OCI-LY3 (cell line): ENCODE measurements at regions not wholly inside any gene's neighbourhood (a gene's known extent, or its start where the extent isn't known, plus 50 kb on each side); places are given as distances from the start of the nearest gene placed in this dataset.

Experiments used
- H2AFZ ChIP-seq: fragments of 200-600, 300-600 bp; shearing (Covaris generic); 2 replicates; pipeline ENCODE4 v1.6.0; 2014; ENCODE audit warnings: antibody characterized with exemption, low read depth, low read length
- H3K27ac ChIP-seq: fragments of 200-600, 300-600 bp; sonication (generic); 2 replicates; pipeline ENCODE4 v1.5.1; 2014; ENCODE audit warnings: mild to moderate bottlenecking, low read length, moderate library complexity, mixed read lengths
- H3K27me3 ChIP-seq: fragments of 200-600, 300-600 bp; sonication (generic); 2 replicates; pipeline ENCODE4 v1.6.1; 2014; ENCODE audit warnings: low read depth, low read length, mixed read lengths
- H3K36me3 ChIP-seq: fragments of 200-600, 300-600 bp; sonication (generic); replicated peaks from 2 replicates; pipeline ENCODE3; 2014; ENCODE audit warnings: low read depth, low read length, mixed read lengths
- H3K4me1 ChIP-seq: fragments of 300-600, 200-600 bp; sonication (generic); 2 replicates; pipeline ENCODE4 v1.6.1; 2014; ENCODE audit warnings: low read length, mixed read lengths
- H3K4me2 ChIP-seq: fragments of 200-600, 300-600 bp; sonication (generic); 2 replicates; pipeline ENCODE4 v1.6.1; 2014; ENCODE audit warnings: low read length, mixed read lengths
- H3K4me3 ChIP-seq: fragments of 300-600, 200-600 bp; sonication (generic); 2 replicates; pipeline ENCODE4 v1.5.1; 2014; ENCODE audit warnings: antibody characterized with exemption, mild to moderate bottlenecking, low read length, moderate library complexity
- H3K79me2 ChIP-seq: fragments of 300-600, 200-600 bp; shearing (Covaris generic); 2 replicates; pipeline ENCODE4 v1.6.1; 2014; ENCODE audit warnings: mild to moderate bottlenecking, low read length, mixed read lengths
- H3K9ac ChIP-seq: fragments of 300-600, 200-600 bp; shearing (Covaris generic); 2 replicates; pipeline ENCODE4 v1.6.0; 2014; ENCODE audit warnings: mild to moderate bottlenecking, low read length, moderate library complexity
- H3K9me3 ChIP-seq: fragments of 200-600, 300-600 bp; shearing (Covaris generic); 2 replicates; pipeline ENCODE4 v1.6.1; 2014; ENCODE audit warnings: low read length, mixed read lengths; ENCODE audit not compliant: insufficient read depth
- H4K20me1 ChIP-seq: fragments of 200-600, 300-600 bp; sonication (generic); 2 replicates; pipeline ENCODE4 v1.6.1; 2016; ENCODE audit warnings: low read length, mixed read lengths; ENCODE audit not compliant: insufficient read depth
- CTCF ChIP-seq: fragments of 200-600, 300-600 bp; sonication (generic); IDR thresholded peaks from 2 replicates; pipeline ENCODE4 v1.5.1; 2014; ENCODE audit warnings: antibody characterized with exemption, low read length, low read depth
- EZH2phosphoT487 ChIP-seq: fragments of 200-600 bp; shearing (Covaris generic); IDR thresholded peaks from 2 replicates; pipeline ENCODE4 v1.6.1; 2018; ENCODE audit warnings: antibody characterized with exemption, mixed run types, low read depth

- no peak overlapping the region for H3K4me3 ChIP-seq
- TF ChIP-seq CTCF: no peak
- no peak for TF ChIP-seq EZH2phosphoT487
- no peaks in the 10 kb centered on the region for H3K79me2 ChIP-seq
- H3K9ac ChIP-seq: no peak overlapping the region
- no peak overlapping the region for H2AFZ ChIP-seq
- H3K27me3 ChIP-seq: no peaks in the 10 kb centered on the region
- H3K4me2 ChIP-seq: no peak overlapping the region
- no peaks in the 10 kb centered on the region for H3K9me3 ChIP-seq
- H3K27ac ChIP-seq: no peak overlapping the region
- H3K36me3 ChIP-seq: no peaks in the 10 kb centered on the region
- no peaks in the 10 kb centered on the region for H4K20me1 ChIP-seq
- H3K4me1 ChIP-seq: no peaks in the 10 kb centered on the region
These were observed 514.5 kb upstream of the CDH2 start for GRCh38 chr18:28691496-28691840.

DNA sequence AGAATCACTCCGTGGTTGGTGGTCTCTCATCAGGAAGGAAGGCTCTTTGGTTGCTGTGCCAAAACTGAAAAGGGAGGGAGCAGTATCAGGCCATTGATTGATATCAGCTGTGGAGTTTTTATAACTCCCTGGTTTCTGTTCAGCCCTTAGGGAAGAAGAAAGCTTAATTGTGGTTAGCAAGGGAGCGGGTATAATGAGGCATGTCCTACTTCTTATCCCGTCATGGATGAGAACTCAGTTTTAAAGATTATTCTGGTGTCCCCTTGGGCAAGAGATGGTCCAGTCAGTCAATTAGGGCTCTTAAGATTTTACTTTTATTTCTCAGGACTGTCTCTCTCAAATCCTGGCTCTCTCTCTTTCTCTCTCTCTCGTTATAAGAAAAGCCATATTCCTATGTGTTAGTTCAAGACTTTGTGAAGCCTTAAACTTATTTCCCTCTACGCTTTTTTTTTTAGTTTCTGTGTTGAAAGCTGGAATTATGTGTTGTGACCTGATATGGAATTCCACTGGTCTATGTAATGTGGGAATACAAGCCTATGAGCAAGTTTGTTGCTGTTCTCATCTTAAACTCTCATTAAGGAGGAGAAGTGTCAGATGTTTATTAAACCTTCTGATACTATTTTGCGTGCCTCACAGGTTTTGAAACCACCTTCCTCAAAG lies 514.0 kb upstream of the CDH2 start:
- Histone ChIP-seq H3K4me3 (no peak overlapping the region), H3K27ac (no peak overlapping the region), H3K27me3 (no peaks in the 10 kb centered on the region), H3K9ac (no peak overlapping the region), H2AFZ (no peak overlapping the region), H3K4me1 (no peaks in the 10 kb centered on the region), H3K79me2 (no peaks in the 10 kb centered on the region), H4K20me1 (no peaks in the 10 kb centered on the region), H3K4me2 (no peak overlapping the region), H3K36me3 (no peaks in the 10 kb centered on the region), H3K9me3 (no peaks in the 10 kb centered on the region)
- TF ChIP-seq CTCF: no peak
- no peak for TF ChIP-seq EZH2phosphoT487

GRCh38 chr18:28690100-28690499 lies 513.2 kb upstream of the CDH2 start:
- Histone ChIP-seq H2AFZ (no peak overlapping the region), H3K36me3 (no peaks in the 10 kb centered on the region), H3K4me1 (no peaks in the 10 kb centered on the region), H3K27ac (no peak overlapping the region), H3K9ac (no peak overlapping the region), H3K9me3 (no peaks in the 10 kb centered on the region), H3K4me3 (no peak overlapping the region), H3K79me2 (no peaks in the 10 kb centered on the region), H4K20me1 (no peaks in the 10 kb centered on the region), H3K4me2 (no peak overlapping the region), H3K27me3 (no peaks in the 10 kb centered on the region)
- TF ChIP-seq CTCF: no peak
- no peak for TF ChIP-seq EZH2phosphoT487

DNA sequence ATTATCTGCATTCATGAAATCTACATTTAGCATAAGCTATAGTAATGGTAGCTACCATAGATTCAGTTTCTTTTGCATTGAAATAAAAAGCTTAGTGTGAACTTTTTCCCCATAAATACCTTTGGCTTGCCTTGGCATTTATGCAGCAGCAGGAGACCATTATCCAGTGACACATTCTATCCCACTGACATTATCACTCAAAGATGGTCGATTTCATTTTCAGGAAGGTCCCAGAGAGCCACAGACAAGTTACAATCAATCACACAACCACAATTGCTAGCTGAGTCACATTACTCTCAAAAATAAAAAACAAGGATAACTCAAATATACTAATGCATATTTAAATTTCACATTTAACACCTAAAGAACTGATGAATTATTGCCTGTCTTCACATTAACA lies 512.7 kb upstream of the CDH2 start:
- TF ChIP-seq EZH2phosphoT487: no peak
- no peak for TF ChIP-seq CTCF
- Histone ChIP-seq H3K27ac (no peak overlapping the region), H4K20me1 (no peaks in the 10 kb centered on the region)

More for the DNA sequence above, 512.7 kb upstream of the CDH2 start:
- no peak overlapping the region for H3K9ac ChIP-seq
- H3K4me2 ChIP-seq: no peak overlapping the region
- no peaks in the 10 kb centered on the region for H3K36me3 ChIP-seq
- no peaks in the 10 kb centered on the region for H3K27me3 ChIP-seq
- no peaks in the 10 kb centered on the region for H3K9me3 ChIP-seq
- no peaks in the 10 kb centered on the region for H3K4me1 ChIP-seq
- H3K4me3 ChIP-seq: no peak overlapping the region
- no peak overlapping the region for H2AFZ ChIP-seq
- no peaks in the 10 kb centered on the region for H3K79me2 ChIP-seq
